ENCODE measurements at regions not wholly inside any gene's neighbourhood (a gene's known extent, or its start where the extent isn't known, plus 50 kb on each side); places are given as distances from the start of the nearest gene placed in this dataset.

- no peak for TF ChIP-seq CTCF (IDR thresholded peaks at IDR 0.05)
- no peak for TF ChIP-seq EP300 (IDR thresholded peaks at IDR 0.05)
- TF ChIP-seq POLR2AphosphoS5 (IDR thresholded peaks at IDR 0.05): no peak
- no peak for TF ChIP-seq POLR2A (IDR thresholded peaks at IDR 0.05)
Measured at GRCh38 chr4:156144961-156145360, 191.3 kb upstream of the CTSO start.

Measured in gastroesophageal sphincter (tissue), 3 donors.